Loucy (cell line): ENCODE measurements at regions not wholly inside any gene's neighbourhood (a gene's known extent, or its start where the extent isn't known, plus 50 kb on each side); places are given as distances from the start of the nearest gene placed in this dataset.

Experiments
- H2AFZ ChIP-seq: fragments of 200-600 bp; sonication (generic); 2 replicates; pipeline ENCODE4 v1.6.0; 2016; ENCODE audit warnings: antibody characterized with exemption, mild to moderate bottlenecking, low read length, moderate library complexity
- H3F3A ChIP-seq: fragments of 200-600 bp; 2 replicates; pipeline ENCODE4 v1.6.0; 2016; ENCODE audit warnings: antibody characterized with exemption, low read depth, mild to moderate bottlenecking
- H3K27me3 ChIP-seq: fragments of 200-600 bp; sonication (generic); 2 replicates; pipeline ENCODE4 v1.6.1; 2014; ENCODE audit warnings: low read length, mild to moderate bottlenecking; ENCODE audit not compliant: insufficient read depth, poor library complexity, severe bottlenecking
- H3K36me3 ChIP-seq: fragments of 200-600 bp; sonication (generic); 2 replicates; pipeline ENCODE4 v1.6.1; 2016; ENCODE audit warnings: low read length; ENCODE audit not compliant: insufficient read depth
- H3K4me1 ChIP-seq: fragments of 200-600 bp; sonication (generic); 2 replicates; pipeline ENCODE4 v1.5.1; 2014; ENCODE audit warnings: low read length, mild to moderate bottlenecking; ENCODE audit not compliant: insufficient read depth, poor library complexity, severe bottlenecking
- H3K4me2 ChIP-seq: fragments of 200-600 bp; sonication (generic); 2 replicates; pipeline ENCODE4 v1.6.0; 2014; ENCODE audit warnings: antibody characterized with exemption, low read length, low read depth, mild to moderate bottlenecking; ENCODE audit not compliant: poor library complexity, severe bottlenecking
- H3K4me3 ChIP-seq: fragments of 200-600 bp; sonication (generic); 2 replicates; pipeline ENCODE4 v1.5.1; 2014; ENCODE audit warnings: low read length, mild to moderate bottlenecking, mixed read lengths; ENCODE audit not compliant: poor library complexity, severe bottlenecking
- H3K79me2 ChIP-seq: fragments of 200-600 bp; sonication (generic); 2 replicates; pipeline ENCODE4 v1.6.1; 2014; ENCODE audit warnings: low read length; ENCODE audit not compliant: insufficient read depth
- H3K9ac ChIP-seq: fragments of 200-600 bp; sonication (generic); 2 replicates; pipeline ENCODE4 v1.6.0; 2014; ENCODE audit warnings: mild to moderate bottlenecking, low read depth, low read length, moderate library complexity; ENCODE audit not compliant: poor library complexity, severe bottlenecking
- H3K9me2 ChIP-seq: fragments of 200-600 bp; sonication (generic); replicated peaks from 2 replicates; pipeline ENCODE4 v1.6.1; 2016; ENCODE audit warnings: low read depth, low read length, mixed read lengths
- H3K9me3 ChIP-seq: fragments of 200-600 bp; sonication (generic); 2 replicates; pipeline ENCODE4 v1.6.1; 2014; ENCODE audit warnings: mild to moderate bottlenecking, antibody characterized with exemption, low read length, low read depth; ENCODE audit not compliant: insufficient read depth
- H4K20me1 ChIP-seq: fragments of 200-600 bp; sonication (generic); 2 replicates; pipeline ENCODE4 v1.6.0; 2014; ENCODE audit warnings: antibody characterized with exemption, low read length, mild to moderate bottlenecking; ENCODE audit not compliant: insufficient read depth, poor library complexity, severe bottlenecking
- EZH2phosphoT487 ChIP-seq: fragments of 200-600 bp; IDR thresholded peaks from 2 replicates; pipeline ENCODE4 v1.6.1; 2018; ENCODE audit warnings: antibody characterized with exemption, mild to moderate bottlenecking, moderate library complexity, borderline replicate concordance
- TF ChIP-seq, protein P1 (sequence below): fragments of 200-600 bp; sonication (generic); conservative IDR thresholded peaks from 2 replicates; pipeline ENCODE4 v1.5.1; 2014; ENCODE audit warnings: mild to moderate bottlenecking, antibody characterized with exemption, low read length

DNA sequence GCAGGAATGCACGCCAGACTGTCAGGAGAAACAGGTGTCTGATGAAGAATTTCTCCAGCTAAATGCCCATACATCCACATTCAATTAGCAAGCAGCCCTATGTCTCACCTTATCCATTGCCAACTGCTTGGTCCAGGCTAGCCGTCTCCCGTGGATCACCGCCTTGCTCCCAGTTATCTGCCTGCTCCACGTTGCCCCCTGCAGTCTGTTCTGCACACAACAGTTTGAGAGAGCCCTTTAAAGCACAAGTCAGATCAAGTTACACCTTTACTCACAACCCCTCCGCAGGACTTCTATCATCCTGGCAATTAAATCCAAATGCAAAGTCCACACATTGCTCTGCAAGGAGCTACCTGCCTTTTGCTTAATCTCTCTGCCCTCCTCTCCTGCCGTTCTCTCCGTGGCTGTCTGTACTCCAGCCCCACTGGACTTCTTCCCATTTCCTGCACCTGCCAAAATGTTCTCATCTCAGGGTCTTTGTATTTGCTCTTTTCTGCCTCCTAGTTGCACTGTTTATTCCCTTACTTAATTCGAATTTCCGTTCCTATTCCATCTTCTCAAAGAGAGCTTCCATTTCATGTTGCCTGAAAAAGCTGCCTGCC is 185.3 kb upstream of the LARGE1 start:
- Histone ChIP-seq H3K27me3 (no peaks in the 10 kb centered on the region), H3K4me2 (no peak overlapping the region), H3K9me2 (no peaks in the 10 kb centered on the region), H2AFZ (no peak overlapping the region), H3K79me2 (no peaks in the 10 kb centered on the region), H3K9me3 (no peaks in the 10 kb centered on the region; the same call in 1 of the 2 replicates), H3K4me1 (no peaks in the 10 kb centered on the region), H3K4me3 (no peak overlapping the region), H3F3A (no peaks in the 10 kb centered on the region), H4K20me1 (no peaks in the 10 kb centered on the region), H3K36me3 (no peaks in the 10 kb centered on the region), H3K9ac (no peak overlapping the region)
- TF ChIP-seq EZH2phosphoT487, result no peak
- TF ChIP-seq, protein P1, sequence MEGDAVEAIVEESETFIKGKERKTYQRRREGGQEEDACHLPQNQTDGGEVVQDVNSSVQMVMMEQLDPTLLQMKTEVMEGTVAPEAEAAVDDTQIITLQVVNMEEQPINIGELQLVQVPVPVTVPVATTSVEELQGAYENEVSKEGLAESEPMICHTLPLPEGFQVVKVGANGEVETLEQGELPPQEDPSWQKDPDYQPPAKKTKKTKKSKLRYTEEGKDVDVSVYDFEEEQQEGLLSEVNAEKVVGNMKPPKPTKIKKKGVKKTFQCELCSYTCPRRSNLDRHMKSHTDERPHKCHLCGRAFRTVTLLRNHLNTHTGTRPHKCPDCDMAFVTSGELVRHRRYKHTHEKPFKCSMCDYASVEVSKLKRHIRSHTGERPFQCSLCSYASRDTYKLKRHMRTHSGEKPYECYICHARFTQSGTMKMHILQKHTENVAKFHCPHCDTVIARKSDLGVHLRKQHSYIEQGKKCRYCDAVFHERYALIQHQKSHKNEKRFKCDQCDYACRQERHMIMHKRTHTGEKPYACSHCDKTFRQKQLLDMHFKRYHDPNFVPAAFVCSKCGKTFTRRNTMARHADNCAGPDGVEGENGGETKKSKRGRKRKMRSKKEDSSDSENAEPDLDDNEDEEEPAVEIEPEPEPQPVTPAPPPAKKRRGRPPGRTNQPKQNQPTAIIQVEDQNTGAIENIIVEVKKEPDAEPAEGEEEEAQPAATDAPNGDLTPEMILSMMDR, result peak; percentile 34; the same call in 1 of the 2 replicates

DNA sequence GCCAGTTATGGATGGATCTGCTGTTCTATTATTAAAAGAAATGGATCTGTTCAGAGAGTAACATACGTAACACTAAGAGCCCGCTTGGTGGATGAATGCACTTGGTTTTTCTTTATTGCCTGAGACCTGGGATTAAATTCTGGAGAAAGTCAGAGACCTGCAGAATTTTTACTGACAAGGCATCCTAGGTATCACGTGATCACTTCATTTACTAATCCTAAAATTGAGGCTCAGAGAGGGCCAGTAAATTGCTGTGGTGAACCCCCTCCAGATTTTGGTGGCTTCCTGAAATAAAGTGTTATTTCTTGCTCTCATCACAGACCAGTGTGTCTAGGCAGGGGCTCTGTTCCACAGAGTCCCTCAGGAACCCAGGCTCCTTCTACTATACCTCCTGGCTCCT is 187.9 kb upstream of the LARGE1 start:
- no peak overlapping the region for H3K4me2 ChIP-seq
- no peaks in the 10 kb centered on the region; the same call in 1 of the 2 replicates for H3K9me3 ChIP-seq
- no peaks in the 10 kb centered on the region for H3K79me2 ChIP-seq
- TF ChIP-seq, protein P1, result no peak
- TF ChIP-seq EZH2phosphoT487, result no peak
- H3K9ac ChIP-seq, result no peak overlapping the region
- no peak overlapping the region for H3K4me3 ChIP-seq
- H4K20me1 ChIP-seq, result no peaks in the 10 kb centered on the region
- no peak overlapping the region for H2AFZ ChIP-seq
- H3K9me2 ChIP-seq, result no peaks in the 10 kb centered on the region
- H3K4me1 ChIP-seq, result no peaks in the 10 kb centered on the region
- H3K27me3 ChIP-seq, result no peaks in the 10 kb centered on the region
- no peaks in the 10 kb centered on the region for H3K36me3 ChIP-seq
- no peaks in the 10 kb centered on the region for H3F3A ChIP-seq

DNA sequence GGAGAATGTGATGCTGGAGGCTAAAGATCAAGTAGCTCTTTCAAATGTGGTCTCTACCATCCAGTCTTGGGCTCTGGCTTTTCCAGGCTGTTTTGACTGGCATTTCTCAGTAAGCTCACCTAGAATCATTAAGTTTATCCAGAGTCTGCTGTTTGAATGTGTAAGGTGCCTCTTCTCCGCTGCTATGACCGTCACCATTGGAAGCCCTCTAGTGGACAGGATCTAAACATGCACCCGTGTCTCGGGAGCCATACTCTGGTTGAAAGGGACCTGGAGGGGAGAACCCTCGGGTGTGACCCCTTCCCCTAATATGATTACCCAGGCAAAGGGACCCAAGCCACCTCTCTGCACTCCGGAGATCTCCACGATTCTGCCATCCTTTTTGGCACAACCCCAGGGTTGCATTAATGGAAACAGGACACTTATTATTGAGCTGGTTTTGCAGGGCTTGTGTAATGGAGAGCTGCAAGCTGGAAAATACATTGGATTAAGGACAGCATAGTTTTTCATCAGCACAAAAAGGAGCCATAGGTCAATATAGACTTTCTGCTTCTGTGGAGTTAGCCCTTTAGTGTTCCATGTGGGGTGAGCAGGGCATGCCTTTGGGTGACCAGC is 191.0 kb upstream of the LARGE1 start:
- no peak overlapping the region for H3K4me2 ChIP-seq
- H3K4me3 ChIP-seq, result no peak overlapping the region
- H4K20me1 ChIP-seq, result no peaks in the 10 kb centered on the region
- no peak overlapping the region for H2AFZ ChIP-seq
- H3K9ac ChIP-seq, result no peak overlapping the region
- H3K9me3 ChIP-seq, result no peaks in the 10 kb centered on the region; the same call in 1 of the 2 replicates
- H3K9me2 ChIP-seq, result no peaks in the 10 kb centered on the region
- H3K36me3 ChIP-seq, result no peaks in the 10 kb centered on the region
- H3K79me2 ChIP-seq, result no peaks in the 10 kb centered on the region
- H3F3A ChIP-seq, result no peaks in the 10 kb centered on the region
- no peaks in the 10 kb centered on the region for H3K27me3 ChIP-seq
- no peaks in the 10 kb centered on the region for H3K4me1 ChIP-seq
- TF ChIP-seq, protein P1, result peak; percentile 55
- no peak for TF ChIP-seq EZH2phosphoT487
